A549 (cell line): ENCODE measurements at regions not wholly inside any gene's neighbourhood (a gene's known extent, or its start where the extent isn't known, plus 50 kb on each side); places are given as distances from the start of the nearest gene placed in this dataset.

Experiments
- ATAC-seq, 2 experiments: fragments of 200-7000 bp in 1 of 2; fragments of >200 bp in 1 of 2; cut with Nextera tagmentation in 1 of 2; cut with Tn5 transposase in 1 of 2; 3 replicates each; pipeline versions ENCODE4 v1.8.0 to v1.9.1; 2018 to 2020; ENCODE audit warnings: mild to moderate bottlenecking in 1 of 2, moderate library complexity in 1 of 2
- CTCF ChIA-PET: fragments of 300-600 bp; sonication (Branson Sonifier 250); formaldehyde crosslinking; extraction: SDS; loops from one replicate; lab custom pipeline; 2021; ENCODE audit warnings: antibody characterized with exemption, inconsistent platforms; lab: Yijun Ruan, JAX
- POLR2A ChIA-PET: fragments of 350-600 bp; formaldehyde crosslinking; extraction: SDS; loops from one replicate; lab custom pipeline; 2021; ENCODE audit warnings: antibody characterized with exemption, inconsistent platforms; lab: Yijun Ruan, JAX
- DNase-seq, 2 experiments: peaks; one replicate each; pipeline versions ENCODE4 v3.0.0 to v3.0.0-alpha.2; 2011 to 2016; ENCODE audit warnings: low read depth in 1 of 2, low spot score in 1 of 2
- FAIRE-seq: peaks from 2 replicates; lab custom pipeline; 2011; peaks lifted over from hg19 to GRCh38; lab: Jason Lieb, UNC
- H3K27ac ChIP-seq, 2 experiments: fragments of >200 bp; sonication (Bioruptor Twin); formaldehyde crosslinking; 3 replicates each; pipeline ENCODE4 v1.5.1; 2016 to 2017
- H3K4me1 ChIP-seq: fragments of >200 bp; sonication (Bioruptor Twin); formaldehyde crosslinking; 3 replicates; pipeline ENCODE4 v1.6.1; 2016
- H3K4me2 ChIP-seq: fragments of >200 bp; sonication (Bioruptor Twin); formaldehyde crosslinking; 3 replicates; pipeline ENCODE4 v1.6.1; 2016
- H3K4me3 ChIP-seq: fragments of >200 bp; sonication (Bioruptor Twin); formaldehyde crosslinking; 3 replicates; pipeline ENCODE4 v1.5.1; 2016
- H3K9me3 ChIP-seq: fragments of >200 bp; sonication (Bioruptor Twin); formaldehyde crosslinking; 3 replicates; pipeline ENCODE4 v1.6.1; 2016
- BHLHE40 ChIP-seq: IDR thresholded peaks from 2 replicates; pipeline ENCODE4 v1.6.1; 2012; ENCODE audit warnings: low read depth, low read length, inconsistent platforms
- CBX2 ChIP-seq: fragments of 200-600 bp; sonication (generic); IDR thresholded peaks from 2 replicates; pipeline ENCODE4 v1.6.1; 2016; ENCODE audit warnings: low read depth, mild to moderate bottlenecking, borderline replicate concordance
- CEBPB ChIP-seq, 2 experiments: fragments of >200 bp in 1 of 2; sonication (Bioruptor Twin) in 1 of 2; formaldehyde crosslinking in 1 of 2; IDR thresholded peaks; 2 replicates each; pipeline ENCODE4 v1.6.1; 2012 to 2016
- CHD4 ChIP-seq: fragments of 200-600 bp; sonication (generic); IDR thresholded peaks from 2 replicates; pipeline ENCODE4 v1.6.1; 2016; ENCODE audit warnings: antibody characterized with exemption, mild to moderate bottlenecking, borderline replicate concordance
- EP300 ChIP-seq, 2 experiments: fragments of >200 bp; sonication (Bioruptor Twin); formaldehyde crosslinking; IDR thresholded peaks; 2 replicates in 1 of 2; 3 replicates in 1 of 2; pipeline ENCODE4 v1.6.1; 2016 to 2017
- ESRRA ChIP-seq: fragments of 150-350 bp; IDR thresholded peaks from 2 replicates; pipeline ENCODE4 v1.6.1; 2014; ENCODE audit warnings: mild to moderate bottlenecking, low read length, borderline replicate concordance
- FOSB ChIP-seq: fragments of 250-450 bp; sonication (Bioruptor Pico); IDR thresholded peaks from 2 replicates; pipeline ENCODE4 v1.5.0; 2020; ENCODE audit warnings: mild to moderate bottlenecking, moderate library complexity
- GATA3 ChIP-seq: IDR thresholded peaks from 2 replicates; pipeline ENCODE4 v1.6.1; 2012; ENCODE audit warnings: borderline replicate concordance
- HOXA7 ChIP-seq: fragments of 250-450 bp; sonication (Bioruptor Pico); IDR thresholded peaks from 2 replicates; pipeline ENCODE4 v1.5.0; 2020; ENCODE audit warnings: mild to moderate bottlenecking, moderate library complexity
- KDM1A ChIP-seq: fragments of 200-600 bp; sonication (generic); IDR thresholded peaks from 2 replicates; pipeline ENCODE4 v1.6.1; 2016; ENCODE audit warnings: low read depth, mild to moderate bottlenecking
- NPAS2 ChIP-seq: fragments of 250-450 bp; sonication (Bioruptor Pico); IDR thresholded peaks from 2 replicates; pipeline ENCODE4 v1.8.0; 2022; ENCODE audit warnings: mild to moderate bottlenecking, moderate library complexity, borderline replicate concordance
- PHF8 ChIP-seq: fragments of 200-600 bp; sonication (generic); IDR thresholded peaks from 2 replicates; pipeline ENCODE4 v1.6.1; 2016; ENCODE audit warnings: low read depth, mild to moderate bottlenecking, antibody characterized with exemption, moderate library complexity, borderline replicate concordance
- POLR2AphosphoS2 ChIP-seq: conservative IDR thresholded peaks from 2 replicates; pipeline ENCODE4 v1.6.1; 2012; ENCODE audit warnings: low read length, improper control_type of control experiment, inconsistent platforms
- RFX5 ChIP-seq: fragments of 450-650 bp; IDR thresholded peaks from 2 replicates; pipeline ENCODE4 v1.7.1; 2014; ENCODE audit warnings: antibody characterized with exemption, mild to moderate bottlenecking, moderate library complexity
- RNF2 ChIP-seq: fragments of 200-600 bp; sonication (generic); IDR thresholded peaks from 2 replicates; pipeline ENCODE4 v1.6.1; 2016; ENCODE audit warnings: low read depth, mild to moderate bottlenecking, antibody characterized with exemption, moderate library complexity, borderline replicate concordance
- SMC3 ChIP-seq: fragments of >200 bp; sonication (Bioruptor Twin); formaldehyde crosslinking; IDR thresholded peaks from 3 replicates; pipeline ENCODE4 v1.6.1; 2018; ENCODE audit warnings: inconsistent platforms
- TP53 ChIP-seq: fragments of 250-450 bp; sonication (Bioruptor Pico); IDR thresholded peaks from 2 replicates; pipeline ENCODE4 v1.5.0; 2021; ENCODE audit warnings: mild to moderate bottlenecking, moderate library complexity
- ZC3H11A ChIP-seq: fragments of 450-650 bp; IDR thresholded peaks from 2 replicates; pipeline ENCODE4 v1.6.1; 2014; ENCODE audit warnings: antibody characterized with exemption, mild to moderate bottlenecking
- ZSCAN20 ChIP-seq: fragments of 250-450 bp; sonication (Bioruptor Pico); IDR thresholded peaks from 2 replicates; pipeline ENCODE4 v1.8.0; 2022; ENCODE audit warnings: mild to moderate bottlenecking, moderate library complexity
- WGBS: methylation state at CpG from one replicate; pipeline ENCODE4 v1.1.6; 2017; ENCODE audit errors: missing lambda C conversion rate; 5-methylcytosine and 5-hydroxymethylcytosine counted together
- TF ChIP-seq, protein P1 (sequence below): IDR thresholded peaks from 2 replicates; pipeline ENCODE4 v1.6.1; 2012
- TF ChIP-seq, protein P2 (sequence below): fragments of >200 bp; sonication (Bioruptor Twin); formaldehyde crosslinking; IDR thresholded peaks from 3 replicates; pipeline ENCODE4 v1.5.1; 2016
- TF ChIP-seq, protein P3 (sequence below): fragments of 450-650 bp; IDR thresholded peaks from 2 replicates; pipeline ENCODE4 v1.6.1; 2014; ENCODE audit warnings: antibody characterized with exemption
- TF ChIP-seq, protein P4 (sequence below): fragments of 250-450 bp; sonication (Bioruptor Pico); IDR thresholded peaks from 2 replicates; pipeline ENCODE4 v1.5.0; 2020; ENCODE audit warnings: low read depth, mild to moderate bottlenecking, moderate library complexity

DNA sequence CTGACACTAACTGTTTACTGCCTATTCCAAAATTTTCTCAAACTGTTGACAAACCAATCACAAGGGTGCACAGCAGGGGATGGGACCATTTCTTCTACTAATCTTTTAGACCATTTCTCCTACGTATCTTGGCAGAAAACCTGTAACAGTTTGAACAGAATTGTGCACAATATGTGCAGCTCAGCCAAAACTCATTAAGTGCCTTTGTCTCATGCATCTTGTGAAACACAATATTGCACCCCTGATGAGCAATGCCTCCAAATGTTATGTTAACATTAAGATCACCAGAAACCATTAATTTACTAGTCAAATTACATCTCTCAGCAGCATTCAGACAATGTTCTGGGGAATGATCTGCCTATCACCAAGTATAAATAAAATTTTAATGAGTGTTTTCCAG is 247.5 kb downstream of the NRIP1 start:
- 0 out of 3 replicates have a peak, but pooled peaks cover 3% of the 10 kb centered on the region for H3K9me3 ChIP-seq
- POLR2A ChIA-PET = no interaction called here
- ATAC-seq = no peak
- no peak for TF ChIP-seq HOXA7 (CRISPR knock-in tag)
- TF ChIP-seq ZSCAN20 (CRISPR knock-in tag) = no peak
- TF ChIP-seq, protein P1, sequence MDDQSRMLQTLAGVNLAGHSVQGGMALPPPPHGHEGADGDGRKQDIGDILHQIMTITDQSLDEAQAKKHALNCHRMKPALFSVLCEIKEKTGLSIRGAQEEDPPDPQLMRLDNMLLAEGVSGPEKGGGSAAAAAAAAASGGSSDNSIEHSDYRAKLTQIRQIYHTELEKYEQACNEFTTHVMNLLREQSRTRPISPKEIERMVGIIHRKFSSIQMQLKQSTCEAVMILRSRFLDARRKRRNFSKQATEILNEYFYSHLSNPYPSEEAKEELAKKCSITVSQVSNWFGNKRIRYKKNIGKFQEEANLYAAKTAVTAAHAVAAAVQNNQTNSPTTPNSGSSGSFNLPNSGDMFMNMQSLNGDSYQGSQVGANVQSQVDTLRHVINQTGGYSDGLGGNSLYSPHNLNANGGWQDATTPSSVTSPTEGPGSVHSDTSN = no peak
- no peak for TF ChIP-seq ZC3H11A
- no peak for TF ChIP-seq RFX5
- TF ChIP-seq NPAS2 (CRISPR knock-in tag) = no peak
- TF ChIP-seq, protein P2, sequence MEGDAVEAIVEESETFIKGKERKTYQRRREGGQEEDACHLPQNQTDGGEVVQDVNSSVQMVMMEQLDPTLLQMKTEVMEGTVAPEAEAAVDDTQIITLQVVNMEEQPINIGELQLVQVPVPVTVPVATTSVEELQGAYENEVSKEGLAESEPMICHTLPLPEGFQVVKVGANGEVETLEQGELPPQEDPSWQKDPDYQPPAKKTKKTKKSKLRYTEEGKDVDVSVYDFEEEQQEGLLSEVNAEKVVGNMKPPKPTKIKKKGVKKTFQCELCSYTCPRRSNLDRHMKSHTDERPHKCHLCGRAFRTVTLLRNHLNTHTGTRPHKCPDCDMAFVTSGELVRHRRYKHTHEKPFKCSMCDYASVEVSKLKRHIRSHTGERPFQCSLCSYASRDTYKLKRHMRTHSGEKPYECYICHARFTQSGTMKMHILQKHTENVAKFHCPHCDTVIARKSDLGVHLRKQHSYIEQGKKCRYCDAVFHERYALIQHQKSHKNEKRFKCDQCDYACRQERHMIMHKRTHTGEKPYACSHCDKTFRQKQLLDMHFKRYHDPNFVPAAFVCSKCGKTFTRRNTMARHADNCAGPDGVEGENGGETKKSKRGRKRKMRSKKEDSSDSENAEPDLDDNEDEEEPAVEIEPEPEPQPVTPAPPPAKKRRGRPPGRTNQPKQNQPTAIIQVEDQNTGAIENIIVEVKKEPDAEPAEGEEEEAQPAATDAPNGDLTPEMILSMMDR = no peak
- TF ChIP-seq POLR2AphosphoS2 = no peak
- TF ChIP-seq FOSB = no peak
- TF ChIP-seq KDM1A = no peak
- TF ChIP-seq GATA3 = no peak
- no peak for TF ChIP-seq CHD4
- TF ChIP-seq, protein P3, sequence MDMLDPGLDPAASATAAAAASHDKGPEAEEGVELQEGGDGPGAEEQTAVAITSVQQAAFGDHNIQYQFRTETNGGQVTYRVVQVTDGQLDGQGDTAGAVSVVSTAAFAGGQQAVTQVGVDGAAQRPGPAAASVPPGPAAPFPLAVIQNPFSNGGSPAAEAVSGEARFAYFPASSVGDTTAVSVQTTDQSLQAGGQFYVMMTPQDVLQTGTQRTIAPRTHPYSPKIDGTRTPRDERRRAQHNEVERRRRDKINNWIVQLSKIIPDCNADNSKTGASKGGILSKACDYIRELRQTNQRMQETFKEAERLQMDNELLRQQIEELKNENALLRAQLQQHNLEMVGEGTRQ = no peak
- no peak for TF ChIP-seq PHF8
- TF ChIP-seq TP53 = no peak
- TF ChIP-seq CEBPB (IDR thresholded peaks at IDR 0.05) = no peak
- TF ChIP-seq SMC3 = no peak
- H3K4me3 ChIP-seq = no peak overlapping the region
- H3K4me2 ChIP-seq = no peak overlapping the region
- CTCF ChIA-PET = no interaction called here
- FAIRE-seq = no peak
- H3K27ac ChIP-seq = no peak overlapping the region
- no peak for DNase-seq
- no peaks in the 10 kb centered on the region for H3K4me1 ChIP-seq
- WGBS = 35% methylated on average over 1 of the region's 1 CpG

DNA sequence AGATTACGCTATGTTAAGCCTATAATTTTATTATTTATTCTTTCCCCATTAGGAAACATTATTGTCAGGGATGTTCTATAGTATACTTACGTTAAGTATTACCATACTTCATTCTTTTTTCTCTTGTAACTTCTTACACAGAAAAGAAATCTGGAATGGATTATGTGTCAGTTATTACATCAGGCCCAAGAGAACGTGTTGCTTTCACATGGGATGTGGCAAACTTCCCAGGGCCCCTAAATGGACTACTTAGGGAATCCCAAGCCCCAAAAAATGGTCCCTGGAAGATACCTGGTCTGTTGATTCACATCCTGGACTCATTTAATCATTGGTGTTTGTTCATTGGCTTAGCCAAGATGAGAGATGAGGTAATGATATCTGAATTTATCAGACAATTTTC is 249.8 kb downstream of the NRIP1 start:
- no peak for DNase-seq
- TF ChIP-seq EP300 (IDR thresholded peaks at IDR 0.05) = no peak
- no peak for TF ChIP-seq KDM1A
- no peak for TF ChIP-seq BHLHE40
- TF ChIP-seq, protein P4, sequence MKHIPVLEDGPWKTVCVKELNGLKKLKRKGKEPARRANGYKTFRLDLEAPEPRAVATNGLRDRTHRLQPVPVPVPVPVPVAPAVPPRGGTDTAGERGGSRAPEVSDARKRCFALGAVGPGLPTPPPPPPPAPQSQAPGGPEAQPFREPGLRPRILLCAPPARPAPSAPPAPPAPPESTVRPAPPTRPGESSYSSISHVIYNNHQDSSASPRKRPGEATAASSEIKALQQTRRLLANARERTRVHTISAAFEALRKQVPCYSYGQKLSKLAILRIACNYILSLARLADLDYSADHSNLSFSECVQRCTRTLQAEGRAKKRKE (CRISPR knock-in tag) = no peak
- no peak for TF ChIP-seq ESRRA
- TF ChIP-seq CBX2 = no peak
- no peak for TF ChIP-seq RFX5
- no peak for TF ChIP-seq RNF2
- TF ChIP-seq CEBPB (IDR thresholded peaks at IDR 0.05) = no peak
- no peak for TF ChIP-seq TP53
- TF ChIP-seq GATA3 = no peak
- POLR2A ChIA-PET = no interaction called here
- Histone ChIP-seq H3K4me2 (no peak overlapping the region), H3K9me3 (0 out of 3 replicates have a peak, but pooled peaks cover 4% of the 10 kb centered on the region), H3K4me3 (no peak overlapping the region), H3K27ac (no peak overlapping the region), H3K4me1 (no peaks in the 10 kb centered on the region)
- ATAC-seq = no peak
- no peak for FAIRE-seq
- CTCF ChIA-PET = no interaction called here
- WGBS = 68% methylated on average over 3 of the region's 3 CpGs
